ENCODE measurements at regions not wholly inside any gene's neighbourhood (a gene's known extent, or its start where the extent isn't known, plus 50 kb on each side); places are given as distances from the start of the nearest gene placed in this dataset.

GRCh38 chr3:99526921-99527320, 111.5 kb upstream of the COL8A1 start:
- TF ChIP-seq CTCF (IDR thresholded peaks at IDR 0.05) (no peak), POLR2A (IDR thresholded peaks at IDR 0.05) (no peak)

GRCh38 chr3:99524559-99524958, 113.8 kb upstream of the COL8A1 start:
- TF ChIP-seq CTCF (IDR thresholded peaks at IDR 0.05), result no peak
- no peak overlapping the region for H3K4me3 ChIP-seq (ENCODE audit: low read depth, poor library complexity, severe bottlenecking)
- intact Hi-C loops (cut with DNase I; ENCODE audit: low total_unique reads), result no loop called here
- DNase-seq (ENCODE audit: low spot score in 2 of 2), result no peak

More at GRCh38 chr3:99526921-99527320, 111.5 kb upstream of the COL8A1 start:
- DNase-seq (ENCODE audit: low spot score in 2 of 2), result no peak
- intact Hi-C loops (cut with DNase I; ENCODE audit: low total_unique reads), result no loop called here
- WGBS, 2 donors, result 85 to 89% methylated on average over 4 of the region's 4 CpGs
- H3K4me3 ChIP-seq (ENCODE audit: low read depth, poor library complexity, severe bottlenecking), result no peak overlapping the region

GRCh38 chr3:99523431-99524127, 114.8 kb upstream of the COL8A1 start:
- 81 to 89% methylated on average over 3 of the region's 3 CpGs for WGBS, 2 donors
- intact Hi-C loops (cut with DNase I; ENCODE audit: low total_unique reads), result no loop called here

GRCh38 chr3:99522147-99522546, 116.2 kb upstream of the COL8A1 start:
- no peak for DNase-seq (ENCODE audit: low spot score in 2 of 2)
- intact Hi-C loops (cut with DNase I; ENCODE audit: low total_unique reads), result no loop called here
- 89 to 100% methylated on average over 2 of the region's 2 CpGs for WGBS, 2 donors
- no peak for TF ChIP-seq POLR2A (IDR thresholded peaks at IDR 0.05)
- TF ChIP-seq CTCF (IDR thresholded peaks at IDR 0.05), result no peak
- H3K4me3 ChIP-seq (ENCODE audit: low read depth, poor library complexity, severe bottlenecking), result no peak overlapping the region

More at GRCh38 chr3:99523431-99524127, 114.8 kb upstream of the COL8A1 start:
- no peak overlapping the region for H3K4me3 ChIP-seq (ENCODE audit: low read depth, poor library complexity, severe bottlenecking)
- TF ChIP-seq CTCF (IDR thresholded peaks at IDR 0.05), result no peak
- no peak for TF ChIP-seq POLR2A (IDR thresholded peaks at IDR 0.05)
- no peak for DNase-seq (ENCODE audit: low spot score in 2 of 2)

- WGBS, 2 donors, result 75 to 76% methylated on average over 2 of the region's 2 CpGs
- DNase-seq (ENCODE audit: low spot score in 2 of 2), result no peak
- intact Hi-C loops (cut with DNase I; ENCODE audit: low total_unique reads), result no loop called here
These were observed 116.8 kb upstream of the COL8A1 start for GRCh38 chr3:99521551-99521950.

More at GRCh38 chr3:99521551-99521950, 116.8 kb upstream of the COL8A1 start:
- TF ChIP-seq CTCF (IDR thresholded peaks at IDR 0.05) (no peak), POLR2A (IDR thresholded peaks at IDR 0.05) (no peak)
- no peak overlapping the region for H3K4me3 ChIP-seq (ENCODE audit: low read depth, poor library complexity, severe bottlenecking)
